SK-N-SH (cell line): ENCODE measurements at regions not wholly inside any gene's neighbourhood (a gene's known extent, or its start where the extent isn't known, plus 50 kb on each side); places are given as distances from the start of the nearest gene placed in this dataset.

Source experiments
- CTCF ChIA-PET: fragments of 300-600, 350-600 bp; formaldehyde crosslinking; extraction: SDS; loops from one replicate; lab custom pipeline; 2021; lab: Yijun Ruan, JAX
- POLR2A ChIA-PET: fragments of 350-600 bp; sonication (Branson Sonifier 250); formaldehyde crosslinking; extraction: SDS; loops from one replicate; lab custom pipeline; 2020; ENCODE audit warnings: antibody characterized with exemption, inconsistent platforms; lab: Yijun Ruan, JAX
- DNase-seq: peaks from one replicate; pipeline ENCODE4 v3.0.0; 2012
- H2AFZ ChIP-seq: fragments of 200-600 bp; sonication (generic); 2 replicates; pipeline ENCODE4 v1.8.1; 2016; ENCODE audit warnings: antibody characterized with exemption, mild to moderate bottlenecking, low read depth
- H3F3A ChIP-seq: fragments of 200-600 bp; sonication (generic); replicated peaks from 2 replicates; pipeline ENCODE3; 2016; ENCODE audit warnings: antibody characterized with exemption, mild to moderate bottlenecking; ENCODE audit not compliant: insufficient read depth
- H3K27ac ChIP-seq, 2 experiments: fragments of 200-500 bp in 1 of 2; fragments of 200-600 bp in 1 of 2; sonication (Bioruptor generic) in 1 of 2; sonication (generic), shearing (Covaris generic) in 1 of 2; 2 replicates each; pipeline versions ENCODE4 v1.5.1 to v1.6.1; 2014 to 2016; ENCODE audit warnings: low read depth in 2 of 2, inconsistent platforms in 1 of 2, low read length in 1 of 2, mild to moderate bottlenecking in 1 of 2, mixed read lengths in 1 of 2
- H3K27me3 ChIP-seq: fragments of 200-600 bp; sonication (generic), shearing (Covaris generic); 2 replicates; pipeline ENCODE4 v1.6.1; 2016; ENCODE audit warnings: mixed run types; ENCODE audit not compliant: insufficient read depth
- H3K36me3 ChIP-seq, 2 experiments: fragments of 200-500 bp in 1 of 2; fragments of 200-600 bp in 1 of 2; sonication (Bioruptor generic) in 1 of 2; sonication (generic) in 1 of 2; replicated peaks in 1 of 2; 2 replicates each; pipeline versions ENCODE3 to v1.5.1; 2014 to 2016; ENCODE audit warnings: low read length in 1 of 2, mild to moderate bottlenecking in 1 of 2; ENCODE audit not compliant: insufficient read depth in 2 of 2, control insufficient read depth in 1 of 2
- H3K4me1 ChIP-seq, 2 experiments: fragments of 200-500 bp in 1 of 2; fragments of 200-600 bp in 1 of 2; sonication (Bioruptor generic) in 1 of 2; sonication (generic), shearing (Covaris generic) in 1 of 2; 2 replicates each; pipeline versions ENCODE4 v1.5.1 to v1.6.1; 2014 to 2016; ENCODE audit warnings: low read depth in 1 of 2, low read length in 1 of 2, mixed run types in 1 of 2; ENCODE audit not compliant: insufficient read depth in 2 of 2, control insufficient read depth in 1 of 2
- H3K4me2 ChIP-seq: fragments of 200-600 bp; sonication (generic), shearing (Covaris generic); 2 replicates; pipeline ENCODE4 v1.6.1; 2017; ENCODE audit warnings: mixed run types
- H3K4me3 ChIP-seq, 2 experiments: fragments of 200-500 bp in 1 of 2; fragments of 200-600 bp in 1 of 2; sonication (Bioruptor generic) in 1 of 2; sonication (generic), shearing (Covaris generic) in 1 of 2; 2 replicates each; pipeline versions ENCODE4 v1.5.1 to v1.8.1; 2014 to 2016; ENCODE audit warnings: low read depth in 2 of 2, inconsistent platforms in 1 of 2, low read length in 1 of 2, mild to moderate bottlenecking in 1 of 2, mixed read lengths in 1 of 2, moderate library complexity in 1 of 2
- H3K79me2 ChIP-seq: fragments of 200-600 bp; sonication (generic); 2 replicates; pipeline ENCODE4 v1.8.1; 2017; ENCODE audit warnings: mild to moderate bottlenecking; ENCODE audit not compliant: insufficient read depth
- H3K9ac ChIP-seq: fragments of 200-600 bp; sonication (generic); 2 replicates; pipeline ENCODE4 v1.6.1; 2017; ENCODE audit warnings: mixed run types
- H3K9me2 ChIP-seq: fragments of 200-600 bp; sonication (generic); 2 replicates; pipeline ENCODE4 v1.6.1; 2017; ENCODE audit warnings: mixed run types
- H3K9me3 ChIP-seq: fragments of 200-600 bp; sonication (generic); 2 replicates; pipeline ENCODE4 v1.6.1; 2017; ENCODE audit warnings: mixed run types, mild to moderate bottlenecking, moderate library complexity
- H4K20me1 ChIP-seq: fragments of 200-600 bp; sonication (generic); 2 replicates; pipeline ENCODE4 v1.6.1; 2017; ENCODE audit warnings: mild to moderate bottlenecking, mixed run types; ENCODE audit not compliant: insufficient read depth
- CHD2 ChIP-seq: fragments of 150-350 bp; IDR thresholded peaks from 2 replicates; pipeline ENCODE4 v1.6.1; 2018; ENCODE audit warnings: low read length; ENCODE audit not compliant: partially characterized antibody
- ELF1 ChIP-seq: IDR thresholded peaks from 2 replicates; pipeline ENCODE4 v1.4.0; 2012
- GABPA ChIP-seq: IDR thresholded peaks from 2 replicates; pipeline ENCODE4 v1.4.0; 2012; ENCODE audit warnings: low read depth, mild to moderate bottlenecking
- GATA2 ChIP-seq: sonication (generic); formaldehyde crosslinking; IDR thresholded peaks from 2 replicates; pipeline ENCODE4 v1.5.0; 2020; ENCODE audit warnings: mild to moderate bottlenecking, missing genetic modification reagents
- JUND ChIP-seq: IDR thresholded peaks from 2 replicates; pipeline ENCODE4 v1.4.0; 2012
- MEF2A ChIP-seq: IDR thresholded peaks from 2 replicates; pipeline ENCODE4 v1.4.0; 2012; ENCODE audit warnings: low read depth, borderline replicate concordance
- RAD21 ChIP-seq: IDR thresholded peaks from 2 replicates; pipeline ENCODE4 v1.6.1; 2012; ENCODE audit warnings: mild to moderate bottlenecking, low read length
- RCOR1 ChIP-seq: fragments of 150-350 bp; IDR thresholded peaks from 2 replicates; pipeline ENCODE4 v1.6.1; 2017; ENCODE audit warnings: antibody characterized with exemption, low read length
- SIN3A ChIP-seq: IDR thresholded peaks from 2 replicates; pipeline ENCODE4 v1.6.1; 2012; ENCODE audit warnings: low read depth, mild to moderate bottlenecking, low read length, moderate library complexity, borderline replicate concordance
- TAF1 ChIP-seq: IDR thresholded peaks from 2 replicates; pipeline ENCODE4 v1.6.1; 2012; ENCODE audit warnings: low read depth, mild to moderate bottlenecking, low read length, moderate library complexity, borderline replicate concordance
- TCF12 ChIP-seq: IDR thresholded peaks from 2 replicates; pipeline ENCODE4 v1.4.0; 2012
- YY1 ChIP-seq: IDR thresholded peaks from 2 replicates; pipeline ENCODE4 v1.4.0; 2012; ENCODE audit warnings: low read depth, mild to moderate bottlenecking
- WGBS: methylation state at CpG from one replicate; pipeline ENCODE4 v1.1.6; 2017; ENCODE audit warnings: low lambda C conversion rate; 5-methylcytosine and 5-hydroxymethylcytosine counted together
- TF ChIP-seq, protein P1 (sequence below): IDR thresholded peaks from 2 replicates; pipeline ENCODE4 v1.6.1; 2012; ENCODE audit warnings: mild to moderate bottlenecking, low read depth, low read length, moderate library complexity
- TF ChIP-seq, protein P2 (sequence below): IDR thresholded peaks from 2 replicates; pipeline ENCODE4 v1.4.0; 2012; ENCODE audit warnings: low read depth, borderline replicate concordance
- TF ChIP-seq, protein P3 (sequence below): fragments of 150-350 bp; IDR thresholded peaks from 2 replicates; pipeline ENCODE4 v1.6.1; 2017; ENCODE audit warnings: antibody characterized with exemption, low read length, low read depth, borderline replicate concordance

DNA sequence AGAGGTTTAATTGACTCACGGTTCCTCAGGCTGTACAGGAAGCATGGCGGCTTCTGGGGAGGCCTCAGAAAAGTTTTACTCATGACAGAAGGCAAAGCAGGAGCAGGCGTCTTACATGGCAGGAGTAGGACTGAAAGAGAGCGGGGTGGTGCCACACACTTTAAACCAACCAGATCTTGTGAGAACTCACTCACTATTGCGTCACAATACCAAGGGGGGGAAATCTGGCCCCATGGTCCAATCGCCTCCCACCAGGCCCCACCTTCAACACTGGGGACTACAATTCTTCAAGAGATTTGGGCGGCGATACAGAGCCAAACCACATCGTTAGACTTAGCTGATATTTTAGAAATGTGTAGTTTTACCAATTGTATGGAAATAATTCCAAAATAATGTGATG is 77.6 kb upstream of the SLC4A10 start:
- H3K27ac ChIP-seq, result no peak overlapping the region
- CTCF ChIA-PET, result interaction anchor here (1.0 kb wide), 1 partner anchor 40 kb away, joined by 3 read pairs; no protein-coding TSS in a partner anchor
- no peak for DNase-seq

More for the DNA sequence above, 77.6 kb upstream of the SLC4A10 start:
- Histone ChIP-seq H4K20me1 (no peaks in the 10 kb centered on the region), H3F3A (no peaks in the 10 kb centered on the region), H3K4me3 (no peak overlapping the region), H2AFZ (no peak overlapping the region), H3K9me2 (no peaks in the 10 kb centered on the region), H3K4me1 (no peaks in the 10 kb centered on the region), H3K27me3 (no peaks in the 10 kb centered on the region; the same call in 1 of the 2 replicates), H3K36me3 (no peaks in the 10 kb centered on the region), H3K4me2 (no peak overlapping the region), H3K9me3 (no peaks in the 10 kb centered on the region), H3K9ac (no peak overlapping the region), H3K79me2 (no peaks in the 10 kb centered on the region)
- POLR2A ChIA-PET, result no interaction called here
- no peak for TF ChIP-seq GATA2
- no peak for TF ChIP-seq TCF12
- TF ChIP-seq, protein P1, sequence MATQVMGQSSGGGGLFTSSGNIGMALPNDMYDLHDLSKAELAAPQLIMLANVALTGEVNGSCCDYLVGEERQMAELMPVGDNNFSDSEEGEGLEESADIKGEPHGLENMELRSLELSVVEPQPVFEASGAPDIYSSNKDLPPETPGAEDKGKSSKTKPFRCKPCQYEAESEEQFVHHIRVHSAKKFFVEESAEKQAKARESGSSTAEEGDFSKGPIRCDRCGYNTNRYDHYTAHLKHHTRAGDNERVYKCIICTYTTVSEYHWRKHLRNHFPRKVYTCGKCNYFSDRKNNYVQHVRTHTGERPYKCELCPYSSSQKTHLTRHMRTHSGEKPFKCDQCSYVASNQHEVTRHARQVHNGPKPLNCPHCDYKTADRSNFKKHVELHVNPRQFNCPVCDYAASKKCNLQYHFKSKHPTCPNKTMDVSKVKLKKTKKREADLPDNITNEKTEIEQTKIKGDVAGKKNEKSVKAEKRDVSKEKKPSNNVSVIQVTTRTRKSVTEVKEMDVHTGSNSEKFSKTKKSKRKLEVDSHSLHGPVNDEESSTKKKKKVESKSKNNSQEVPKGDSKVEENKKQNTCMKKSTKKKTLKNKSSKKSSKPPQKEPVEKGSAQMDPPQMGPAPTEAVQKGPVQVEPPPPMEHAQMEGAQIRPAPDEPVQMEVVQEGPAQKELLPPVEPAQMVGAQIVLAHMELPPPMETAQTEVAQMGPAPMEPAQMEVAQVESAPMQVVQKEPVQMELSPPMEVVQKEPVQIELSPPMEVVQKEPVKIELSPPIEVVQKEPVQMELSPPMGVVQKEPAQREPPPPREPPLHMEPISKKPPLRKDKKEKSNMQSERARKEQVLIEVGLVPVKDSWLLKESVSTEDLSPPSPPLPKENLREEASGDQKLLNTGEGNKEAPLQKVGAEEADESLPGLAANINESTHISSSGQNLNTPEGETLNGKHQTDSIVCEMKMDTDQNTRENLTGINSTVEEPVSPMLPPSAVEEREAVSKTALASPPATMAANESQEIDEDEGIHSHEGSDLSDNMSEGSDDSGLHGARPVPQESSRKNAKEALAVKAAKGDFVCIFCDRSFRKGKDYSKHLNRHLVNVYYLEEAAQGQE, result no peak
- no peak for TF ChIP-seq RAD21
- no peak for TF ChIP-seq SIN3A
- TF ChIP-seq GABPA, result no peak
- TF ChIP-seq ELF1, result no peak
- no peak for TF ChIP-seq CHD2
- no peak for TF ChIP-seq TAF1
- no peak for TF ChIP-seq RCOR1
- TF ChIP-seq JUND, result no peak
- TF ChIP-seq, protein P2, sequence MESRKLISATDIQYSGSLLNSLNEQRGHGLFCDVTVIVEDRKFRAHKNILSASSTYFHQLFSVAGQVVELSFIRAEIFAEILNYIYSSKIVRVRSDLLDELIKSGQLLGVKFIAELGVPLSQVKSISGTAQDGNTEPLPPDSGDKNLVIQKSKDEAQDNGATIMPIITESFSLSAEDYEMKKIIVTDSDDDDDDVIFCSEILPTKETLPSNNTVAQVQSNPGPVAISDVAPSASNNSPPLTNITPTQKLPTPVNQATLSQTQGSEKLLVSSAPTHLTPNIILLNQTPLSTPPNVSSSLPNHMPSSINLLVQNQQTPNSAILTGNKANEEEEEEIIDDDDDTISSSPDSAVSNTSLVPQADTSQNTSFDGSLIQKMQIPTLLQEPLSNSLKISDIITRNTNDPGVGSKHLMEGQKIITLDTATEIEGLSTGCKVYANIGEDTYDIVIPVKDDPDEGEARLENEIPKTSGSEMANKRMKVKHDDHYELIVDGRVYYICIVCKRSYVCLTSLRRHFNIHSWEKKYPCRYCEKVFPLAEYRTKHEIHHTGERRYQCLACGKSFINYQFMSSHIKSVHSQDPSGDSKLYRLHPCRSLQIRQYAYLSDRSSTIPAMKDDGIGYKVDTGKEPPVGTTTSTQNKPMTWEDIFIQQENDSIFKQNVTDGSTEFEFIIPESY, result no peak
- TF ChIP-seq, protein P3, sequence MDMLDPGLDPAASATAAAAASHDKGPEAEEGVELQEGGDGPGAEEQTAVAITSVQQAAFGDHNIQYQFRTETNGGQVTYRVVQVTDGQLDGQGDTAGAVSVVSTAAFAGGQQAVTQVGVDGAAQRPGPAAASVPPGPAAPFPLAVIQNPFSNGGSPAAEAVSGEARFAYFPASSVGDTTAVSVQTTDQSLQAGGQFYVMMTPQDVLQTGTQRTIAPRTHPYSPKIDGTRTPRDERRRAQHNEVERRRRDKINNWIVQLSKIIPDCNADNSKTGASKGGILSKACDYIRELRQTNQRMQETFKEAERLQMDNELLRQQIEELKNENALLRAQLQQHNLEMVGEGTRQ, result no peak
- TF ChIP-seq MEF2A, result no peak
- TF ChIP-seq YY1, result no peak
- 46% methylated on average over 9 of the region's 9 CpGs for WGBS
